ENCODE measurements at regions not wholly inside any gene's neighbourhood (a gene's known extent, or its start where the extent isn't known, plus 50 kb on each side); places are given as distances from the start of the nearest gene placed in this dataset.

DNA sequence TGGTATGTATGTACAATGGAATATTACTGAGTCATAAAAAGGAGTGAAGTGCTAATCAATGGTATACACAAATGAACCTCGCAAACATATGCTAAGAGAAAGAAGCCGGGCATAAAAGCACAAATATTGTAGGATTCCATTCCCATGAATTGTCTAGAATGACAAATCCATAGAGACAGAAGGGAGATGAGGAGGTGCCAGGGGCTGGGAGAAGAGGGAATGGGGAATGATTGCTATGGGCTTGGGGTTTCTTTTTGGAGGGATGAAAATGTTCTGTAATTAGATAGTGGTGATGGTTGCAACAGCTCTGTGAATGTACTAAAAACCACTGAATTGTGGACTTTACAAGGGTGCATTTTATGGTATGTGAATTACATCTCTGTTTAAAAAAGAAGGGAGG, 73.5 kb downstream of the GLI2 start:
- no peak for DNase-seq (ENCODE audit: low read depth)

DNA sequence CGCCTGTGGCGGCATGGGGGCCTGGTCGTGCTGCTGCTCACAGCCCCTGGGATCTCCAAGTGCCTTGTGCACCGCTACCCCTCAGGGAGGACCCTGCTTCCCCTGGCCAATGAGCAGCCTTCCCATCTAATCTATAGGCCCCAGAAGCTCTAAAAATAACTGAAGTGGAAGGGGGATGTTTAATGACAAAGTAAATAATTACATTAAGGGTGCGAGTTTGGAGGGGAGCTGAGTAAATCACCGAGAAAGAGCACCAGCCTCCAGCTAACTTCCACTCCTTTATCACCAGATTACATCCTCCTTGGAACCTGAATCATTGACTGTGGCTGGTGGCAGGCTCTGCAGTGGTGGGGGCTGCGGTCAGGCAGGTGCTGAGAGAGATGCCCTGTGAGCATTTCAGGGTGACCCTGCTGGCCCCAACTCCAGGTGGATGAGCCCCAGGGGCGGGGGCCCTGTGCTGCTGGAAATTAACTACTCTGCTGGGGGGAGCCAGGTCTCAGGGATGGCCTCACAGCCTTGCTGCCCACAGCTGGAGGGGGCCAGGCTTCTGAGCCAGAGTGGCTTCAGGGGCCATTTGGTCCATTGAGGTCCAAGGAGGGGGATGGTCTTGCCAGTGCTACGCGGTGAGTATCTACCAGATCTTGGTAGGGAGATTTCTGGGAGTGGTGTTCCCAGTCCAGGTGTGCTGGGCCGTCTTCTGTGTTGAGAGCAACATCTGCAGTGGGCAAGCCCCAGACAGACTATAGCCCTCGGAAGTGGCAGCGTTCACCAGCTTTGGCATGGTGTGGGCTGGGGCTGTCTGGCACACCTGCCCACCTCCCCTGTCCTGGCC, 74.2 kb downstream of the GLI2 start:
- DNase-seq (ENCODE audit: low read depth) = no peak

DNA sequence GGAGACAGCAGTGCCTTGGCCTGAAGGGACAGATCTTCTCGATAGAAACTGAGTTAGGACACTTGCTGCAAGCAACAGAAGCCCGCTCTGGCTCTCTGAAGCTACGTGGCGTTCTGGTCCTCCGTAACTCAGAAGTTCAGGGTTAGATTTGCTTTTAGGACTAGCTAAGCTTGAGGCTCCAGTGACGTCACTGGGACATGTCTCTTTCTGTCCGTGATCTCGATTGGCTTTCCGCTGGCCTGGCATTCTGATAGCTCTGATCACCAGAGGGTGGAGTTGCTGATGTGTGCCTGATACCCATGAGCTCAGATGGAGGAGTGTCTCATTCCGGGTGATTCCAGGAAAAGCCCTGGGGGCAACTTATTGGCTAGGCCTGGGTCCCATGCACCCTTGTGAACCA, 75.0 kb downstream of the GLI2 start:
- no peak for DNase-seq (ENCODE audit: low read depth)

DNA sequence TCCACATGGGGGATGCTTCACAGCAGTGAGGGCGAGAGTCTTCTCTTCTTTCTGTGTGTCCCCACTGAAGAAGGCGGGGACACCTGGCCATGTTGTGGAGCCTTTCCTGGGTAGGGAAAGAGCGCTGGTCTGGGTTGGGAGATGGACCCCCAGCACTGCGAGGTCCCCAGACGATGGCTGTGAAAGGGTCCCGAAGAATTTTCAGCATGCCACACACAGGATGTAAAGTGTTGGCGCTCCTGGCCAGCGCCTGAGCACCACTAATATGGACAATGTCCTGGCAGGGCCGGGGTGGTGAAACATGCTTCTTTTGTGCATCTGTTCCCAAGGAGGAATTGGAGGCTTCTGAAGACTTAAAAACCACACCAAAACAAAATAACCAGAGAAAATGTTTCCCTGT, 77.2 kb downstream of the GLI2 start:
- no peak for DNase-seq (ENCODE audit: low read depth)

DNA sequence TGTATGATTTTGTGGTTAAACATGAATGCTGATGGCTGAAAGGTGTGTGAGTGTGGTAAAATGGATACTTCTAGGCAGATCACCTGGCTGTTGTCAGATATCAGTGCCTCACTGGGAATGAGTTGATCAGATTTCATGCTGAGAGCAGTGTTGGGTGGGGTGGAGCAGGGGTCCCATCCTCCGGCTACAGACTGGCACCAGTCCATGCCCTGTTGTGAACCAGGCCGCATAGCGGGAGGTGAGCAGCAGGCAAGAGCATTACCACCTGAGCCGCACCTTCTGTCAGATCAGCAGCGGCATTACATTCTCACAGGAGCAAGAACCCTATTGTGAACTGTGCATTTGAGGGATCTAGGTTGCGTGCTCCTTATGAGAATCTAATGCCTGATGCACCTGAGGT, 78.7 kb downstream of the GLI2 start:
- no peak for DNase-seq (ENCODE audit: low read depth)

DNA sequence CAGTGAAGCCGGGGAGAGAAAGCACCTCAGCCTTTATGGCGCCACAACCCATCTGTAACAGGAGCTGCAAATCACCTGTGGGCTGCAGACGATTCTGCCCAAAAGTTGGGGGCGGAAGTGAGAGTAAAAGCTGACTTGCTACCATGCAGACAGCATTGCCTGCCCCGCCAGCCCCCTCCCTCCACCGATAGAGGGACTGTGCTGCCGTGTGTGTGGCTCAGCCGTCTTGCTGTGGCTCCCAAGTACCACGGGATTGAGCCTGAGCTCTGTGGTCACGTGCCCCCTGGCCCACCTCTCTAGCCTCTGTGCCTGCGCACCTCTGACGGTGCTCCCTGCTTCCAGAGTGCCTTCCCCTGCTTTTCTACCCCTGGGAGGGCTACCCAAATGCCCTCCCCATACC, 79.6 kb downstream of the GLI2 start:
- no peak for DNase-seq (ENCODE audit: low read depth)

DNA sequence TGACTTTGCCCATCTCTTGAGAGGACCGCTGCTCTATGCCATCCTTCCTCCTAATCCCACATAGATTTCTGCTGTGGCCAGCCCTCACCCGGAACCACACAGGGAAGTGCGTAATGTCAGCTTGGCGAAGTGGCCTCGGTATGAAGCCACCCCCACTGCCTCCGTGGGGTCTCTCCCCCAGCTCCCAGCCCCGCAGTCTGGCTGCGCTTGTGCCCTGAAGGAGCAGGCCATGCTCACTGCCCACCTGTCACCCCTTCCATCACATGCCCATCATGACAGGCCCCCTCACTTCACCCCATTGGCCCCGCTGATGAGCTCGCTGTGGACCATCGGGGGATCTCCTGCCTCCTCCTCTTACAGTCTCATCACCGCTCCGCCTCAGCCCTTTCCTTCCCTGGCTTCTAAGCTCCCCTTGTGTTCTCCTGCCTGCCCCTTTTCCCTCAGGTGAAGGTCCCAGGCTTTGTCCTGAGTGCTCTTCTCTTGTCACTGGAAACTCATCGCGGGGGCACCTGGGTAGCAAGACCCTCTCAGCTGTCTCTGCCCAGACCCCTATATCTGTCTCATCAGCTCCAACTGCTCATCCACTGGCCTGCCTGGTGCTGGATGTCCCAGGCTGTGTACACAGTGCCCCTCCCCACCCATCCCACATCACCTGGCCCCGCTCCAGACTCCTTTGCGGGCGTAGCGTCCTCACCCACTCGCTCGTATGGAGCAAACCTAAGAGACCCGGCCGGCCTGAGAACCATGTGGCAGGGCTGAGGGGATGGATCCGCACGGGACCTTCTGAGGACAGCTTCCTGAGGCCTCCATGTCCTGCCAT, 81.7 kb downstream of the GLI2 start:
- DNase-seq (ENCODE audit: low read depth) = no peak

DNA sequence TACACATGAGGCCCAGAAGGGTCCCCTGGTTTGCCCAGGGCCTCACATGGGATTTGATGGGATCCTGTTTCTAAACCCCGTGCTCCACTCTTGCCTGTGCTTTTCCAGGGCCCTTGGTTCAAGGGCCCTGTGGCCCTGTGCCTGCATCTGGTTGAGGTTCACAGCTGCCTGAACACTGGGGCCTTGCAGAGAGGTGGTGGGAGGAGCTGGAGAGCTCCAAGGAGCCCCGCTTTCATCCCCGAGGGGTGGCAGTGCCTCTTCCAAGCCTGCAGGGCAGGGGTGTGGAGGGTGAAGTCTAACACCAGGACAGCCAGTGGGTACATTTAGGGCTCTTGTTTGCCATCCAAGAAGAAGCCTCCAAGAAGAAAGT, 82.3 kb downstream of the GLI2 start:
- no peak for DNase-seq (ENCODE audit: low read depth)

DNA sequence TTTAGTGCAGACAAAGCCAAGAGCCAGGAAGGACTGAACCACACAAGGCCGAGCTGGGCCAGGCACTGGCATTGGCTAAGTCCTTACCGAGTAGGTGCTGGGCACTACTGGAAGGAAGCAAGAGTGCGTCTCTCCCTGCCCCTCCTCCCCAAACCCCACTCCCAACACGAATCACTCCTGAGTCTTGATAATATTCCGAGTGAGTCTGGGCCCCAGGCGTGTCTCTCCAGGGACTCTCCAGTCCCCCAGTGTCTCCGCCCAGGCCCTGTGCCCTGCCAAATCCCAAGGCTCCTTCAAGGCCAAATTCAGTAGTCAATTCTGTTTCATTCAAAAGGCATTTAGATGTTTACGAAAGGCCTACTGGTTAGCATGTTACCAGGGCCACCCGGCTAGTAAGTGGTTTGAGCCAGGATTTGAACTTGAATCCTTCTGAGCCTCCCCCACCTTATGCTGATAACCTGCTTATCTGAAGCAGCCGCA, 82.8 kb downstream of the GLI2 start:
- no peak for DNase-seq (ENCODE audit: low read depth)

DNA sequence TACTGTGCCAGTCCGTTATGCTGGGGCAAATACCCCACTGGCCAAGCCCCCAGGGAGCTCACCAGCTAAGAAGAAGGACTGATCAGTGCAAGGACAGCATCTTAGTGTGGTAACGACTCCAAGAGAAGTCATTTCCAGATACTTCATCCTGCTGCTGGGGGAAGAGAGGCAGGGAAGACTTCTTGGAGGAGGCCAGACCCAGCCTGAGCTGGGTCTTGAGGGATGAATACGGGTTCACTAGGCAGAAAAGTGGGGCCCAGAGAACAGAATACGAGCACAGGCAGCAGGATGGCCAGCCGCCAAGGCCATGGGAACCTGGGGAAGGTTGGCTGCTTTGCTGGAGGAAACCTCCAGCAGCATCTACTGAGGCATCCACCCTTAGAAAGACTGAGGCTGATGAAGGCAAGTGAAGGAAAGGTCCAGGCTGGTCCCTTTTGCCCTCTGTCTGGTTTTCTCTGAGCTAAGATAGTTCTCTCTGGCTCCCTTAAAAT, 84.1 kb downstream of the GLI2 start:
- DNase-seq (ENCODE audit: low read depth) = no peak

DNA sequence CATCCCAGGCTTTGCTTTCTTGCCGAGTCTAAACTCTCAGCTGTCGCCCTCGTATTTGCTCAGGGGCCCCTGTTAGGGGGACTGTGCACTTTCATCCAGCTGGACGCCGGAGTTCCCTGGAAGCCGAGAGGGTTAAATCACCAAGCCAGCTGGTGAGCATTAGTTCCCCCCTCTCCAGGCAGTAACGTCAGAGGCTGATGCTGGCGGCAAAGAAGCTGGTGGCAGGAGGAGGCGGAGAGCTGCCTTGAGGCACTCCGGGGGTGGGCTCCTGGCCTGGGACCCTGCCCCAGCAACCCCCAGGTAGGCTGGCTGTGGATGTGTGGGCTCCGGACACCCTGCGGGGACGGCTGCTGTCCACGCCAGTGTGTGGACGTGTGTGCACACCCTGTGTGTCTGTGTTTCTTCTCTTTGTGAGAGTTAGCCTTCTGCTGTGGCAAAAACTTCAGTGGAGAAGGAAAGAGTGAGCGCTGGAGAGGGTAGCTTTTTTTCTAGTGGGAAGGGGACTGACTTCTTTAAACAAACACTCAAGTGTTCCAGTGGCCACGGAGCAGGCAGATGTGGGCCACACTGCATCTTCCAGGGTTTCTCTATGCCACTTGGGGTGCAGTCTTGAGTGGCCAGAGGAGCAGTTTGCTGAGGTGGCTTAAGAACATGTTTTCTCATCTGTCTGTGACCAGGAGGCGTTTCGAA, 84.7 kb downstream of the GLI2 start:
- DNase-seq (ENCODE audit: low read depth) = no peak

DNA sequence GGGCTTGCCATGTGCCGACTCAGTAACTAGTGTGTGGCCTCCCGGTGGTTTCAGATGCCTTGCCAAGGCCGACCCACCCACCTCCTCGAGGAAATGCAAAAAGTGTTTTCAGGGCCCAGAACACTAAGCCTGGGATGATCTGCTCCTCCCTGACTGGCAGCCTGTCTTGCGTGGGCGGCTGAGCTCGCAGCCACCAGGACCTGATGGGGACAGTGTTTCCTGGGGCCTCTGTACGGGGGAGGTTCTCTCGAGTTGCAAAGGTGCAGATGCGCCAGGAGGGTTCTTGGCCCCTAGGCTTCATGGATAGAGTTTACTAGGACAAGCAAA, 85.2 kb downstream of the GLI2 start:
- DNase-seq (ENCODE audit: low read depth) = no peak

DNA sequence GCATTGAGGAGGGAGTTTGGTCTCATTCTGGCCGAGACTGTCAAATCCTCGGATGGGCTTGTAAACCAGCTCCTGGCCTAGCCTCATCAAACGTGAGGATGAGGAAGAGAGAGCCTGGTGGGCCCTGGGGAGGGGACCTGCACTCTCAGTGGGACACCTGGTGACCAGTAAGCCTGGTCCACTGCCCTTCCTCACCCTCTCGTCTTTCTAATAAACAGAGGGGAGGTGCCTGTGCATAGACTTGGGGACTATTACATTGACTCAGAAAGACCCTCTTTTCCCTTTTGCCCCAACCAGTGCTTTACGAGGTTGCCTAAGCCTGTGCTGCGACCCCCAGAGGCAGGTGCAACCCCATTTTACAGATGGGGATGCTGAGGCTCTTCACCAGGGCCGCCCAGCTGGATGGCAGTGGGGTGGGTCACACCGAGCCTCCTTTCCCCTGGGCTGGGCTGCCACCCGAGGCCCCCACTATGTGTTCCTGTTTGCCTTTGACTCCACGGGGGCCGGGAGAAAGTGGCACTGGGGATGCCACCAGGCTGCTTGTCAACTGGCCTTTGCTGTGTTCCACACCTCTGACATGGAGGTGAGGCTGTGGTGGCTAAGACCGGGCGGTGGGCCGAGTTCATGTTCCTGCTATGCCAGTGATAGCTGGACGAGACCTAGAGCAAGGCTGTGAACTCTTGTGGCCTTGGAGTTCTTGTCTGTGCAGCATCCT, 85.9 kb downstream of the GLI2 start:
- no peak for DNase-seq (ENCODE audit: low read depth)

DNA sequence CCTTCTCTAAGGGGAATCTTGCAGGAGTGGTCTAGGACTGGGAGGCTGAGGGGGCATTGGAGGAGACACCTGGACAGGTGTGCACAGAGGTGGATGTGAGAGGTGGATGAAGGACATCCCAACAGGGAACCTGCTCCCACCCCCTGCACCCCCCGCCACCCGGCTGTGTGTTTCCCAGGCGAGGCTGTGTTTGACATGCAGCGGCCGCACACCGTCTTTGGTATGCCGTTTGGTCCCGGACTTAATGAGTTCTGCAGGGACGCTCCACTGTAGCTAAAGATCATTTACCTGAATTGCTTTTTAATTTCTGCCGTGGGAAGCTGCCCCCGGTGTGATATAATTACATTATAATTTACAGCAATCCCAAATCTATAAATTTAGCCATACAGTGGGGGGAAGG, 87.3 kb downstream of the GLI2 start:
- no peak for DNase-seq (ENCODE audit: low read depth)

DNA sequence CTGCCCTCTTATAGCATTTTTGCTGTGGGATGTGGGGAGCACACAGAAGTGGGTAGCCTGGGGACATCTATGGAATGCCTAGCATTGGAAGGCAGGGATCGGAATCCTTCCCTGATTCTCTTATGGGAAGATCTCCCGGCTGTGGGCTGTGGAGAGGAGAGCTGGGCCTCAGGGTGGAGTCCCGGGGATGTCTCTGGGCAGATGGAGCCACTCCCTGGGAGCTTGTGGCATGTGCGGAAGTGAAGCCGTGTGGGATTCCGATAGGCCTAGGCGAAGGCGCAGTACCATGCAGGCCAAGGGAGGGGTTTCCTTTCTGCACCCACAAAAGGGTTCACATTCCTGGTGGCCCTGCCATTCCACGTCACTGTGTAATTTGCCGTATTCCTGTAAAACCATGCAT, 87.9 kb downstream of the GLI2 start:
- no peak for DNase-seq (ENCODE audit: low read depth)

DNA sequence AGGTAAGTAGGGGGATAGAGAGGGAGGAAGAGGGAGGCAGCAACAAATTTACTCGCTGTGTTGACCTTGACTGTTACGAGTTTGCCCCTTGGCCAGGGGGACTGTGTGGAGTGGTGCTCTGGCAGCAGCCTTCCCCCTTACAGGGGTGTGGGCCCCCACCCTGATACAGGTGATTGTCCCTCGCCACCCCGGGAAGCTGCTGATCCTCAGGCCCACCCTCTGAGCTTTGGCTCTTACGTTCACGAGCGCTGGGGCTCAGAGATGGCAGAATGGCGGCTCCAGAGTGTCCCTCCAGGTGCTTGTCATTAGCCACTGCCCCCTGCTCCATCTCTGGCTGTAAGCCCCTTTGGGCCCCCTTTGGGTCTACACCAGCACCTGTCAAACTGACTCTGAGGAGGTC, 88.6 kb downstream of the GLI2 start:
- no peak for DNase-seq (ENCODE audit: low read depth)

DNA sequence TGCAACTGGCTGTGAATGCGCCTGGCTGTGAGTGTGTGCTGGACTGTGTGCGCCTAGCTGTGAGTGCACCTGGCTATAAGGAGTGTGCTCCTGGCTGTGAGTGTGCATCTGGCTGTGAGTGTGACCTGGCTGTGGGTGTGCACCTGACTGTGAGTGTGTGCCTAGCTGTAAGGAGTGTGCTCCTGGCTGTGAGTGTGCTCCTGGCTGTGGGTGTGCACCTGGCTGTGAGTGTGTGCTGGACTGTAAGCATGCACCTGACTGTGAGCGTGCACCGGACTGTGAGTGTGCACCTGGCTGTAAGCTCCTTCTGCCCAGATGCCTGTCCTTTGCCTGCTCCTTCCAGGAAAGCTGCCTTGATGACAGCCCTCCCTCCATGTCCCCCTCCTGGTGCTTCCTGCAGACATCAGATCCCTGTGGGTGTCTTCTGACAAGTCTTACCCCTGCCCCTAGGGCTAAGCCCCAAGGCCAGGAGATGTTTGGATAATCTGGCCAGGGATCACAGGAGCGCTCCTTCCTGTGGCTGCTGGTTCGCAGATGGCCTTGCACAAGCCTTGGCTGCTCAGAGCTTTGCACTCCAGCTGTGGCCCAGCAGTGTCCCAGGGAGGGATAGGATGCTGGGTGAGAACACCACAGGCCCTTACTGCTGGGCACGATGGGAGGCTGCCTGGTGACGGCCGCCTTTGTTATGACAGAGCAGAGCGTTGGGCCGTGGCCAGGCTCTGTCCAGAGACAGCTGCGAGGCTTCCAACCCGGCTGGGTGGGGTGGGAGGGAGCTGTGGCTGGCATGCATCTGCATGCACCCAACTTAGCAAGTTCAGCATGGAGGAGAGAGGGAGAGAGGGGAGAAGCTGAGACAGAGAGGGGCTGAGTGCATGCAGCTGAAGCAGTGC, 89.9 kb downstream of the GLI2 start:
- DNase-seq (ENCODE audit: low read depth) = no peak

DNA sequence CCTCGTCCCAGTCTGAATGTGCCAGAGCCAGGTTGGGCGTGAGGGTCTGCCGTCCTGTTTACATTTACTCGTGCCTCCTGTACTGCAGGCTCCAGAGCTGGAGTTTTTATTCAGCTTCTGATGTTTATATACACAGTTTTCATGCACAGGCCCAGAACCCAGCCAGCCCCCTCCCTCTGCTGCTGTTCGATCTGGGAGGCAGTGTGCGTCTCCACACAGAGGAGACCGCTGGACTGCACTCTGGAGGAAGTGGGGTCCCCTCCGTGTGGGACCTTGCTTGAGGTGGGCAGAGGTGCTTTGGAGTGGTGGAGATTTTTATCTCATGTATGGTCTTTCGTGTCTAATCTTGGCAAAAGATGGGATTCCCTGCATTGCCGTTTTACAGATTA, 90.6 kb downstream of the GLI2 start:
- no peak for DNase-seq (ENCODE audit: low read depth)

DNA sequence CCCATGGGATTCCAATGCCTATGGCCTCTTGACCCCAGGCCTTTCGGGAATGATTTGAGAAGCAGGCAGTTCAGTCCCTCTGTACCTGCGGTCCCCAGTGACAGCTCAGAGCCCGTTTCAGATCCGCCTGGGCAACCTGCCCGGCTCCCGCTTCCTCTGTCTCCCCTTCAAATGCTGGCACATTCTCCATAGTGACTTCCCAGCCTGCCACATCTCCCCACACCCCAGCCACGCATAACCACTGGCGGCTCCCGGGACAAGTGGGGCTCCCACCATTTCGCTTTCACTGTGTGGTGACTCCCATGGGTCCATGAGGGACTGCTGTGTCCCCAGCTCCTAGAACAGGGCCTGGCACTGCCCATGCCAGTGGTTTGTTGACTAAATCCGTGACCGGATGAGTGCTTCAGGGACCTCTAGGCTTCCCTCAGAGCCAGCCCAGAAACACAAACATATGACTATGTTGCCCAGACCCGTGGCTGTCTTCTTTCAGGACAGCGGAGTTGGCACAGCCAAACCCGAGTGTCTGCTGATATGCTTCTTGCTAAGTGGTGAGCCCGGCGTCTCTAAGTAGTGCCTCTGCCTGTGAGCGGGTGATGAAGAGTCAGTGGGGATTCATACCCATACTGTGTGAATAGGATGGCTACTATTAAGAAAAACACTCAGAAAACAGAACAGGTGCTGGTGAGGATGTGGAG, 91.2 kb downstream of the GLI2 start:
- no peak for DNase-seq (ENCODE audit: low read depth)

DNA sequence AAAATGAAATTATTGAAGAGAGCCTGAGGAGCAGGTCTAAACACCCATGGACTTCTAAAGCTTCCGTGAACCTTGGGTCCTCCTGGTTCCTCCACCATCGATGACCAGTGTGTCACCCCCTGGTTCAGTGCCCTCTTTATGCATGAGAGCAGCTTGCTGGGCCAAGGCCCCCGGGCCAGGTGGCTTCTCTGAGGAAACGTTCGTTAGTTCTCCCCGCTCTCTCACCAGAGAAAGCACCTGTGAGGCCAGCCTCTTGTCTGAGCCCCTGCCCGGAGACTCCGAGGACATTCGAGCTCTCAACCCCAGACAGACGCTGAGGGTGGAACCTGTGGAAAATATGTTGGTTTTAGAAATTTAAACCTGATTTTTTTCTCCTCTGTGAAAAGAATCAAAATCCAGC, 92.4 kb downstream of the GLI2 start:
- DNase-seq (ENCODE audit: low read depth) = no peak

Measured in stimulated activated CD8-positive, alpha-beta memory T cell treated with anti-CD3 and anti-CD28 coated beads, Interleukin-12 subunit alpha, Interleukin-12 subunit beta, amount 100 ng/mL, for 1 hour (primary cell).